ENCODE measurements at regions not wholly inside any gene's neighbourhood (a gene's known extent, or its start where the extent isn't known, plus 50 kb on each side); places are given as distances from the start of the nearest gene placed in this dataset.
A peak's percentile ranks its signal among the peaks of the same experiment; 100 is the strongest.

GRCh38 chr12:19844224-19844623, 404.9 kb downstream of the AEBP2 start:
- DNase-seq (ENCODE audit: low read depth in 1 of 2, low spot score in 1 of 2): no peak
- no peaks in the 10 kb centered on the region for H3K27me3 ChIP-seq
- H3K9me3 ChIP-seq (ENCODE audit: low read depth): no peaks in the 10 kb centered on the region
- TF ChIP-seq, protein P1, sequence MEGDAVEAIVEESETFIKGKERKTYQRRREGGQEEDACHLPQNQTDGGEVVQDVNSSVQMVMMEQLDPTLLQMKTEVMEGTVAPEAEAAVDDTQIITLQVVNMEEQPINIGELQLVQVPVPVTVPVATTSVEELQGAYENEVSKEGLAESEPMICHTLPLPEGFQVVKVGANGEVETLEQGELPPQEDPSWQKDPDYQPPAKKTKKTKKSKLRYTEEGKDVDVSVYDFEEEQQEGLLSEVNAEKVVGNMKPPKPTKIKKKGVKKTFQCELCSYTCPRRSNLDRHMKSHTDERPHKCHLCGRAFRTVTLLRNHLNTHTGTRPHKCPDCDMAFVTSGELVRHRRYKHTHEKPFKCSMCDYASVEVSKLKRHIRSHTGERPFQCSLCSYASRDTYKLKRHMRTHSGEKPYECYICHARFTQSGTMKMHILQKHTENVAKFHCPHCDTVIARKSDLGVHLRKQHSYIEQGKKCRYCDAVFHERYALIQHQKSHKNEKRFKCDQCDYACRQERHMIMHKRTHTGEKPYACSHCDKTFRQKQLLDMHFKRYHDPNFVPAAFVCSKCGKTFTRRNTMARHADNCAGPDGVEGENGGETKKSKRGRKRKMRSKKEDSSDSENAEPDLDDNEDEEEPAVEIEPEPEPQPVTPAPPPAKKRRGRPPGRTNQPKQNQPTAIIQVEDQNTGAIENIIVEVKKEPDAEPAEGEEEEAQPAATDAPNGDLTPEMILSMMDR (IDR thresholded peaks at IDR 0.05; ENCODE audit: low read depth, low read length): no peak
- no peaks in the 10 kb centered on the region for H3K36me3 ChIP-seq
- peaks cover 7% of the 10 kb centered on the region for H3K4me1 ChIP-seq (ENCODE audit: low read depth)
- no peak overlapping the region for H3K4me3 ChIP-seq
- no peak overlapping the region for H3K27ac ChIP-seq

DNA sequence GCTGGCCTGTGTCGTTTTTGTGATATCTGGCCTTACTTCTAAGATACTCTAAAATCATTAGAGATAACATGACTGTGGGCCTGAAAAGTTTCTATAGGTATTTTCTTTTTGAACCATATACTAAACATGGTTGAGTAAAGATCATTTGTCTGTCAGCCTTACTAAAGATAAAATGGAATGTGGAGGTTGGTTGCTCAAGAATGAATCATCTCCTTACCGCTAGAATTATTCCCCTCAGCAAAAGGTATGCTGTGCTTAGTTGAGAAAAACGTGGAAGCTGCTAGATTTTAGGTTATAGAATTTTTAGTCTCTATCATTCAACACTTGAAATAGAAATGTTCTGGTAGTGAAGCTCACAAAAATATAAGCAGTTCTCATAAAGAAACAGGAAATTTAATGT, 407.3 kb downstream of the AEBP2 start:
- H3K4me3 ChIP-seq: no peak overlapping the region
- H3K9me3 ChIP-seq (ENCODE audit: low read depth): no peaks in the 10 kb centered on the region

GRCh38 chr12:19847294-19848059, 408.2 kb downstream of the AEBP2 start:
- H3K4me3 ChIP-seq: no peak overlapping the region
- TF ChIP-seq, protein P1 (IDR thresholded peaks at IDR 0.05; ENCODE audit: low read depth, low read length): no peak
- H3K27me3 ChIP-seq: no peaks in the 10 kb centered on the region
- peak overlapping the region; percentile 19 for H3K27ac ChIP-seq
- H3K9me3 ChIP-seq (ENCODE audit: low read depth): no peaks in the 10 kb centered on the region
- DNase-seq (ENCODE audit: low read depth in 1 of 2, low spot score in 1 of 2): peak in 1 of 2 donors; percentile 96
- H3K4me1 ChIP-seq (ENCODE audit: low read depth): peaks cover 7% of the 10 kb centered on the region
- H3K36me3 ChIP-seq: no peaks in the 10 kb centered on the region

More for the DNA sequence above, 407.3 kb downstream of the AEBP2 start:
- DNase-seq (ENCODE audit: low read depth in 1 of 2, low spot score in 1 of 2): peak in 1 of 2 donors; percentile 82
- Histone ChIP-seq H3K36me3 (no peaks in the 10 kb centered on the region), H3K27me3 (no peaks in the 10 kb centered on the region), H3K4me1 (ENCODE audit: low read depth) (peaks cover 7% of the 10 kb centered on the region), H3K27ac (peak overlapping the region; percentile 19)
- TF ChIP-seq, protein P1 (IDR thresholded peaks at IDR 0.05; ENCODE audit: low read depth, low read length): no peak

DNA sequence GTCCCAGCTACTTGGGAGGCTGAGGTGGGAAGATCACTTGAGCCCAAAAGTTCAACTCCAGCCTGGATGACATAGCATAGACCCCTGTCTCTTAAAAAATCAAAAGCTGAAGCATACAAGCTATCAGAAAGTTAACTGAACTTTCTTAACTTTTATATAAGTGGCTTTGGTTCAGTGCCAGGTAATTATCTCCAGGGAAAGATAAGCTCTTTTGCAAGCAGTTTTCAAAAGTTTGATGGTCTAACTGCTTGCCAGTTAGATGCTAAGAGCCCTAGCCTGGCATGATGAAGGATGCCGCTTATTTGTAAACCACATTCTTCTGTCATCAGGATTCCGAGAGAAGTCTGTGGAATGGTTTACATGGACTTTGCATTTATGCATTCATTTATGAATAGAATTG, 409.1 kb downstream of the AEBP2 start:
- Histone ChIP-seq H3K9me3 (ENCODE audit: low read depth) (no peaks in the 10 kb centered on the region), H3K4me3 (no peak overlapping the region), H3K4me1 (ENCODE audit: low read depth) (peaks cover 7% of the 10 kb centered on the region), H3K36me3 (no peaks in the 10 kb centered on the region), H3K27me3 (no peaks in the 10 kb centered on the region), H3K27ac (no peak overlapping the region)
- DNase-seq (ENCODE audit: low read depth in 1 of 2, low spot score in 1 of 2): peak in 1 of 2 donors; percentile 59
- TF ChIP-seq, protein P1 (IDR thresholded peaks at IDR 0.05; ENCODE audit: low read depth, low read length): no peak

DNA sequence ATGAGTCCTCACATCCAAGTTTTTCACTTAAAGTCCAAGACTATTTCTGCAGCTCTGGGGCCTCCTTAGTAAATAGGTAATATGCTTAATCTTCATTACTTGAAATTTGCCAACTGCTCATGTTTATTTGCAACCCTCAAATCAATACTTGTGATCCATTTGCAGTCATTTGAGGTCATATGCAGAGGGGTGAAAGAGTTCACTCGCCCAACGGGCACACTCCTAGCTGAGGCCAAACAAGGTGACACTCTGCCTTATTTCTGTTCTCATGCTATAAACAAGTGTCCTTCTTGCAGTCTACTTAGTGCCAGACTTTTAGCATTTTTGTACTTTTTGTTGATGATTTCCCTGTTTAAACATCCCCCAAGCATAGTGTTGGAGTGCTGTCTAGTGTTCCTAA, 409.9 kb downstream of the AEBP2 start:
- TF ChIP-seq, protein P1 (IDR thresholded peaks at IDR 0.05; ENCODE audit: low read depth, low read length): no peak
- no peaks in the 10 kb centered on the region for H3K27me3 ChIP-seq
- H3K36me3 ChIP-seq: no peaks in the 10 kb centered on the region
- no peak overlapping the region for H3K4me3 ChIP-seq
- H3K4me1 ChIP-seq (ENCODE audit: low read depth): peaks cover 7% of the 10 kb centered on the region
- DNase-seq (ENCODE audit: low read depth in 1 of 2, low spot score in 1 of 2): no peak
- H3K9me3 ChIP-seq (ENCODE audit: low read depth): no peaks in the 10 kb centered on the region
- no peak overlapping the region for H3K27ac ChIP-seq

Data from cardiac muscle cell (in vitro differentiated cells and primary cell).